HG03039 (cell line): ENCODE measurements at regions not wholly inside any gene's neighbourhood (a gene's known extent, or its start where the extent isn't known, plus 50 kb on each side); places are given as distances from the start of the nearest gene placed in this dataset.
"Not testable (repeated sequence)": the region's sequence is repeated elsewhere in the genome, so short reads cannot be mapped to it uniquely, and the experiment has no call there.

Experiments used
- ATAC-seq: cut with Tn5 transposase; IDR thresholded peaks from one replicate; pipeline ENCODE4 v1.9.1; 2021; ENCODE audit warnings: mild to moderate bottlenecking, moderate library complexity; ENCODE audit not compliant: unreplicated experiment

GRCh38 chr18:11388755-11389680 is 220.4 kb upstream of the SLC35G4 start:
- ATAC-seq, result no peak

GRCh38 chr18:11387880-11388279 is 221.5 kb upstream of the SLC35G4 start:
- ATAC-seq, result no peak

GRCh38 chr18:11383381-11383780 is 226.0 kb upstream of the SLC35G4 start:
- ATAC-seq, result no peak

GRCh38 chr18:11380968-11381367 is 228.4 kb upstream of the SLC35G4 start:
- ATAC-seq, result no peak

- no peak for ATAC-seq
These were observed 229.7 kb upstream of the SLC35G4 start for GRCh38 chr18:11379660-11380059.

GRCh38 chr18:11377766-11378540 is 228.6 kb upstream of the PIEZO2 start:
- no peak for ATAC-seq

GRCh38 chr18:11372163-11372562 is 222.8 kb upstream of the PIEZO2 start:
- no peak for ATAC-seq

- ATAC-seq, result no peak
These were observed 220.2 kb upstream of the PIEZO2 start for GRCh38 chr18:11369556-11369955.

- no peak for ATAC-seq
These were observed 218.7 kb upstream of the PIEZO2 start for GRCh38 chr18:11368020-11368419.

- no peak for ATAC-seq
These were observed 218.0 kb upstream of the PIEZO2 start for GRCh38 chr18:11367351-11367750.

- ATAC-seq, result no peak
These were observed 217.0 kb upstream of the PIEZO2 start for GRCh38 chr18:11366410-11366809.

- no peak for ATAC-seq
These were observed 213.5 kb upstream of the PIEZO2 start for GRCh38 chr18:11362856-11363255.

- ATAC-seq, result not testable (repeated sequence)
These were observed 212.5 kb upstream of the PIEZO2 start for GRCh38 chr18:11361862-11362261.

GRCh38 chr18:11357678-11358077 is 208.3 kb upstream of the PIEZO2 start:
- no peak for ATAC-seq

- not testable (repeated sequence) for ATAC-seq
These were observed 195.2 kb upstream of the PIEZO2 start for GRCh38 chr18:11344576-11344975.

- no peak for ATAC-seq
These were observed 193.7 kb upstream of the PIEZO2 start for GRCh38 chr18:11343096-11343495.

GRCh38 chr18:11342115-11342514 is 192.7 kb upstream of the PIEZO2 start:
- ATAC-seq, result not testable (repeated sequence)

- no peak for ATAC-seq
These were observed 189.9 kb upstream of the PIEZO2 start for GRCh38 chr18:11339188-11339775.

GRCh38 chr18:11336241-11336640 is 186.9 kb upstream of the PIEZO2 start:
- no peak for ATAC-seq

GRCh38 chr18:11327391-11328009 is 178.1 kb upstream of the PIEZO2 start:
- no peak for ATAC-seq
